NCI-H2196 (cell line): ENCODE measurements at regions not wholly inside any gene's neighbourhood (a gene's known extent, or its start where the extent isn't known, plus 50 kb on each side); places are given as distances from the start of the nearest gene placed in this dataset.
"Not testable (repeated sequence)": the region's sequence is repeated elsewhere in the genome, so short reads cannot be mapped to it uniquely, and the experiment has no call there.

Experiments used
- DNase-seq: peaks from one replicate; lab custom pipeline; 2025; ENCODE audit not compliant: unreplicated experiment; lab: John Stamatoyannopoulos, UW

DNA sequence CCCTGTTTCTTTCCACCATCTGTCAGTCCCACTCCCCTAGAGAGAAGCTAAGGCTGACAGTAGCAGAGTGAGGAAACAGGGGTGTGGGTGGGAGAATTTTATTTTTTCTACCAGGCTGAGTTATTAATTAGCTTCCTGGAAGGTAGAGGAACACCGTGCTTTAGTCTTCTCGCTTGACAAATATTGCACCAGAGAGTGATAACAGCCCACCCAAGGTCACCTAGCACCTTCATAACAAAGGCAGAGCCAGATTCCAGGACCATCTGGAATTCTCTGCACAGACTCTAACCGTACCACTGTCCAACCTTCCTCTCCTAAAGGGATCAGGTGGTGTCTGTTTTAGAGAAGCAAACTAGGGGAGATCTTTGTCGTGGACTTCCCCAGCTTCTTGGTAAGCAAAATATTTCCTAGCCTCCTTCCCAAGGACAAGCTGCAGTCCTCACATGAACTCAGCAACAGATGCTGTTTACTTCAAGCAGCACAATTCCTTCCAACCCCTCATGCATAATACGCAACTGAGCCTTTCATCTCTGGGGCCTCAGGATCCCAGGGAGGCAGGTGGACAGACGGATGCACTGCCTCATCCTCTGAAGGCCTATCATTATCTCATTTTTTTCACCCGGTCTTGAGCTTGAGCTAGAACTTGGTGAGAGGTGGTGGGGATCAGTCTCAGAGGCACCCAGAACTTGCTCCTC is 308.7 kb upstream of the BRINP1 start:
- DNase-seq: no peak

GRCh38 chr9:119675951-119676350 is 306.7 kb upstream of the BRINP1 start:
- DNase-seq: no peak

DNA sequence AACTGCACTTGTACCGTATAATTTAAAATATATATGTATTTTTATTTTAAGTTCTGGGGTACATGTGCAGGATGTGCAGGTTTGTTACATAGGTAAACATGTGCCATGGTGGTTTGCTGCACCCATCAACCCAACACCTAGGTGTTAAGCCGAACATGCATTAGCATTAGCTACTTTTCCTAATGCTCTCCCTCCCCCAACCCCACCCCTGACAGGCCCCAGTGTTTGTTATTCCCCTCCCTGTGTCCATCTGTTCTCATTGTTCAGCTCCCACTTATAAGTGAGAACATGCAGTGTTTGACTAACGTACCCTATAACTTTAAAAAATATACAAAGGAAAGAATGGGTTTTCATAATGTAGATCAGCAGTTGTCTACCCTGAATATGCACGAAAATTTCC is 303.5 kb upstream of the BRINP1 start:
- DNase-seq: not testable (repeated sequence)

- DNase-seq: no peak
Observed at GRCh38 chr9:119667916-119668315, 298.7 kb upstream of the BRINP1 start.

- DNase-seq: no peak
Observed at GRCh38 chr9:119667163-119667562, 297.9 kb upstream of the BRINP1 start.

- no peak for DNase-seq
Observed at GRCh38 chr9:119662329-119662728, 293.1 kb upstream of the BRINP1 start.

- DNase-seq: no peak
Observed at GRCh38 chr9:119652931-119653330, 283.7 kb upstream of the BRINP1 start.

DNA sequence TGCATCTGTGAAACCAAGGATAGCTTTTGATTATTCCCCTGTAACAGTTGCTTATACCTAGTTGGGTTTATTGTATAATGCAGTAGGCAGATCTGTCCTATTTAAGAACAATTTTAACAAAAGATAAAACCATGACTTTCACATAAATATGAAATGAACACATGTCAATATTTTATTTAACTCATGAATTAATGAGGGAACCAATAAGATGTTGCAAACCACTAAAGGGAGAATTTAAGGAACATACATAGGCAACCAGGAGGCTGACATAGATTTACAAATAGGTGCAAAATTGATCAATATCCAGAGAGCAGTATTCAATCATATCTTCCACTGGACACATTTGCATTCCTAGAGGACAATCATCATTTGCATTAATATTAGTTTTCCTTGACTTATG is 280.0 kb upstream of the BRINP1 start:
- DNase-seq: no peak

GRCh38 chr9:119639287-119639955 is 270.2 kb upstream of the BRINP1 start:
- no peak for DNase-seq

DNA sequence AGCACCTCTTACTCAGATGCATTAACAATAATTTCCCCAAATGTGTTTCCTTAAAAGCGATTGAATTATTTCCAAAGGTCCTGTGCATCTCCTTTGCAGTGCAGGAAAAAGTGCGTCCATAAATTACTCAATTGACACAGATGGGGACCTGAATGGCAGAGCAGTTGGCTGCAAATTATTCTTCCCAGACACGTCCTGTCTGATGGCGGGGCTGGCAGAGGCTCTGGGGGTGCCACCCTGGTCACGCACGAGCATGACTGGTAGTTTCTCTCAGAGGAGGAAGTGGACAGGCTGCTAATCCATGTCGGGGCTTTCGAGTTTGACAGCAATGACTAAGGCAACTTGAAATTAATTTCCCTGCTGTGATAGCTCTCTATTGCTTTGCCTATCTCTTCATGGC is 264.8 kb upstream of the BRINP1 start:
- no peak for DNase-seq

DNA sequence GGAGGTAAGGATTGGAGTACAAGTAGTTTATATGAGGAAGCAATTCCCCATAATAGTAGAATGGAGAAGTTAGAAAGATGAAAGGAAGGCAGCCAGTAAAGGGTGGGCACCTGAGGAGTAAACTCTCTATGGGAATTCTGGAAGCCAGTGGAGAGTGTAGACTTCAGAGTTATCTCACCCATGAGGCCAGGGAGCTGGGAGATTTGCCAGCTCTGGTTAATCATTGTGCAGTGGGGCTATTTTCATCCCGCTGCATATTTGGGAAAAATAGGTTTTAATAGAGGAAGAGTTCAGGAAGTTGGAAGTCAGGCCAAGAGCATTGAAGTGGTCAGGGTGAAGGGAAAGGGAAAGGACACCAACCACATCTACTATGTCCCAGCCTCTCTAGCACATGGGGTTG is 242.3 kb upstream of the BRINP1 start:
- no peak for DNase-seq

DNA sequence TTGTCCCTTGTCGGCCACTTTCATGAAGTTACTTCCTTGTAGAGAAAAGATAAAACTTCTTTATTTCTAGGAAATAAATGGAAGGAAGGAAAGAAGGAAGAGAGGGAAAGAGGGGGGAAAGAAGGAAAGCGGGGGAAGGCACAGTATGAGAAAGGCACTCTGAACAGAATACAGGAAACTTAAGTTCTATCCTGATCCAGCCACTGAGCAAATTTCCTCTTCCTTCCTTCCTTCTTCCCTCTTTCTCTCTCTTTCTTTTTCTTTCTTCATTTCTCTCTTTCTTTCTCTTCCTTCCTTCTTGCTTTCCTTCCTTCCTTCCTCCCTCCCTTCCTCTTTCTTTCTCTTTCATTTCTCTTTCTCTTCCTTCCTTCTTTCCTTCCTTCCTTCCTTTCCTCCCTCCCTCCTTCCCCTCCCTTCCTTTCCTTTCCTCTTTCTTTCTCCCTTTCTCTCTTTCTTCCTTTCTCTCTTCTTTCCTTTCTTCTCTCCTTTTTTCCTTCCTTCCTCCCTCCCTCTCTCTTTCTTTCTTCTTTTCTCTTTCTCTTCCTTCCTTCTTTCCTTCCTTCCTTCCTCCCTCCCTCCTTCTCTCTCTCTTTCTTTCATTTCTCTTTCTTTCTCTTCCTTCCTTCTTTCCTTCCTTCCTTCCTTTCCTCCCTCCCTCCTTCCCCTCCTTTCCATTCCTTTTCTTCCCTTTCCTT is 240.2 kb upstream of the BRINP1 start:
- DNase-seq: no peak

- DNase-seq: no peak
Observed at GRCh38 chr9:119601632-119602031, 232.4 kb upstream of the BRINP1 start.

GRCh38 chr9:119597499-119597898 is 228.3 kb upstream of the BRINP1 start:
- no peak for DNase-seq

- DNase-seq: no peak
Observed at GRCh38 chr9:119596703-119597102, 227.5 kb upstream of the BRINP1 start.

DNA sequence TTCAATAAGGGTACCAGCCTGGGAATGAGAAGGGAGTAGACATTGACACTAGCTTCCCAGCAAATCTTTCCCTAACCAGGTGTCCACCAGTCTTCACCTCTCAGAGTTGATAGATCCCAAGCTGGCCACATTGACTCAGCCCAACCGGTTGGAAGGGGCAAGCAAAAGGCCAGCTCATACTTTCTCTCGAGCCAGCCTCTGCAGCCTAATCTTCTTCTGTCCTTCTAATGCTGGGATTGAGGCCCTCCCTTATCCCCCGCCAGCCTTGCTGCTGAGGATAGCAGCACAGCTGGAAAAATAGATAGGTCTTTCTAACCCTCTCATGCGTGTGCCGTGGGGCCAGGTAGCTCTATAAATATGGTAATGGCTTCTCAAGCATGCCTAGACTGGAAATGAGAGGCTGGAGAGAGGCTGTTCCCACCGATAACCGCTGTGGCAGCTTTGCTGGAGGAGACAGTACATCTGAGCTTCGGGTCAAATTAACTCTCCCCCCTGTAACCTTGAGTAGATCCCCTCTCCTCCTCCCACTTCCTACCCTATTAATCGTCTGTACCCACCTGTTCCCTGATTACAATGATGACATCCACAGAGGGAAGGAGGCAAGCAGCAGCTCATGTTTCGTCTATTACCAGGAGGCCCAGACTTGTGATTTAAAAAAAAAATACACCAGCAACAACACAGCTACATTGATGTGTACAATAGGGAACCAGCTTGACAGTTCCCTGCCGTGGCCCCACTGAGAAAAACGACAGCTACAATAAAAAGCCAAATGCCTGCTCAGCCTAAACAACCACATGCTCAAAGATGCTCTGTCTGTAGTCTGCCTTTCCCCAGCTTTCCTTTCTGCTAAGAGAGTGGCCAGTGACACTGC is 219.9 kb upstream of the BRINP1 start:
- DNase-seq: no peak

DNA sequence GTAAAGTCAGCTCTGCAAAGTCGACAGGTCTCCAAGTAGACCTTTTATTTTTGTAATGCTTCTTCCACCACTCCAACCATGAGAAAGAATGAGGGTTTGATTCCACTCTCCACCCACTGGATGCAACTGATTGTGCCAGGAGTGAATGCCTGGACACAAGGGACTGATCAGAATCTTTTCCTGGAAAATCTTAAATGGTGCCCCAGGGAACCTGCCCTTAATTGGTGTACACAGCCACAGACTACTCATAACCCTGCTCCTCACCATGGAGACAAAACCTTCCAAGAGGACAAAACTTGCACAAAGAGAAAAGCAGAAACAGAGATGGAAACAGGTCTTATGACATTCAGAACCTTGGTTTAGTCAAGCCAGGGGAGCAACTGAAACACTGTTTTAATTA is 208.6 kb upstream of the BRINP1 start:
- no peak for DNase-seq

DNA sequence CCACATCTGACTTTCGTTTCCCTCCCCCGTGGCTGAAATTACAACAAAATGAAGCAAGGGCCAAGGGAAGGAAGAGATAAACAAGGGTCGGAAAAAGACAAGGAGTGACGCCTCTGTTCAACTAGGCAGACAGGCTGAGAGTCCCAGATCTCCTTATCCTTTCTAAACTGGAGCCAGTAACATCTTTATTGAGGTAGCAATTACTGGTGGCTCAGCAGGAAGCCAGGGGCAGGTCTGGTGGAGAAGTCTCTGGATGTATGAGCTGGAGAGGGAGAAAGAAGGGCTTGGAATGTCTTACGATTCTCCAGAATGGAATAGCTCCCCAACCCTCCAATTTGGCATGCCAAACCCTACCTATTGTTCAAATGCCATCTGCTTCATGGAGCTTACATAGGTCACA is 190.8 kb upstream of the BRINP1 start:
- DNase-seq: no peak

DNA sequence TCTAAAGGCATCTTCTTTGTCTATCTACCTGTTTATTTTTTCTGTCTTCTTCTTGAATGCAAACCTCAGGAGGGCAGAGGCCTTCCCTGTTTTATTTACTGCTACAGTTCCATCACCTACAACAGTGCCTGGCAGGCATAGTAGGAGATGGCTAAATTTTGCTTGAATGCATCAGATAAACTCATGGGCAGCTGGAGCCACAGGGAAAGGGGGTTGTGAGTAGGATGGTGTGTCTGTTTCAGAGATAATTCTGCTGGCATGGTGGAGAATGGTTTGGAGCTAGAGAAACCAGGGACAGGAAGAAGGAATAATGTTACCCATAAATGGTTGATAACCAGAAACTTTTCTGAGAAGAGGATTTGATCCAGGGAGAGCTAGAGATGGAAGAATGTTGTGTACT is 189.8 kb upstream of the BRINP1 start:
- no peak for DNase-seq

DNA sequence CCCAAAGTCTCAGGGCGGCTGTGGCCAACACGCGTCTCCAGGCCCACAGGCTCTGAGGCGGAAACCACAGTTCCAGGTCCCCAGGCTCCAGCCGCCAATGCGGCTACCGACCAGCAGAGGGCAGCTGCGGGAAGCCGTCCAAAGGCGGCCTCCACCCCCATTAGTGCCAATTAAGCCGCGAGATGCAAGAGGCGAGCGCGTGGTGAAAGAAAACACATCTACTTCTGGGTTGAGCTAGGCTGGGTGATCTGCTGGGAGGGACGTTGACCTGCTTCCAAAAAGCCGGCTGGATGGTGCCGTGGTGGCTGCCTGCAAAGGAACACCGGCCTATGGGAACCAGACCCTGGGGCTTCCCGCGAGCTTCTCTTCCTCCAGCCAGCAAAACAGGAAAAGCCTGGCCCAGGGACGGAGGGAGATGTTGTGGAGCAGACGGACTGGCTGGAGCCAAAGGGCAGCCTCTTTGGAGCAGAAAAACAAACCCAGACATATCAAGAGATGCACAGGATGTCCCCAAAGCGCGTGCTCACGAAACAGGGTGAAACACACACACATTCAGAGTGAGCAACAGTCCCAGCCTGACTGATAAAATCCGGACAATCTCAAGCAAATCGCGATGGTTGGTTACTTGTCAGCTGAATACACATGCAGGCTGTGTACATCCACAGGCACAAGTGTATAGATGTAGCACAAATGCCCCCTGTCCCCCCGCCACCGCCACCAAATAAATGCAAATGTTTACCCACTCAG is 187.1 kb upstream of the BRINP1 start:
- DNase-seq: peak; percentile 83

- DNase-seq: no peak
Observed at GRCh38 chr9:119544492-119544891, 175.3 kb upstream of the BRINP1 start.
